ENCODE measurements at regions not wholly inside any gene's neighbourhood (a gene's known extent, or its start where the extent isn't known, plus 50 kb on each side); places are given as distances from the start of the nearest gene placed in this dataset.

GRCh38 chrX:15983034-15983433, 128.4 kb upstream of the AP1S2 start:
- TF ChIP-seq CTCF (IDR thresholded peaks at IDR 0.05; ENCODE audit: insufficient read depth, low read length, poor library complexity, severe bottlenecking), result no peak
- no peak overlapping the region for H3K4me3 ChIP-seq (ENCODE audit: low read depth, low read length)
- no peak for DNase-seq (ENCODE audit: low read depth)

GRCh38 chrX:15977644-15978043, 123.0 kb upstream of the AP1S2 start:
- H3K36me3 ChIP-seq (ENCODE audit: control insufficient read depth, insufficient read depth, low read length), result no peaks in the 10 kb centered on the region
- H3K4me3 ChIP-seq (ENCODE audit: low read depth, low read length), result no peak overlapping the region
- H3K27me3 ChIP-seq (ENCODE audit: control insufficient read depth, insufficient read depth, low read length), result no peaks in the 10 kb centered on the region
- no peak for DNase-seq (ENCODE audit: low read depth)
- TF ChIP-seq CTCF (IDR thresholded peaks at IDR 0.05; ENCODE audit: insufficient read depth, low read length, poor library complexity, severe bottlenecking), result no peak

More at GRCh38 chrX:15983034-15983433, 128.4 kb upstream of the AP1S2 start:
- Histone ChIP-seq H3K36me3 (ENCODE audit: control insufficient read depth, insufficient read depth, low read length) (no peaks in the 10 kb centered on the region), H3K27me3 (ENCODE audit: control insufficient read depth, insufficient read depth, low read length) (no peaks in the 10 kb centered on the region)

- Histone ChIP-seq H3K27me3 (ENCODE audit: control insufficient read depth, insufficient read depth, low read length) (no peaks in the 10 kb centered on the region), H3K36me3 (ENCODE audit: control insufficient read depth, insufficient read depth, low read length) (no peaks in the 10 kb centered on the region), H3K4me3 (ENCODE audit: low read depth, low read length) (no peak overlapping the region)
- no peak for TF ChIP-seq CTCF (IDR thresholded peaks at IDR 0.05; ENCODE audit: insufficient read depth, low read length, poor library complexity, severe bottlenecking)
- DNase-seq (ENCODE audit: low read depth), result no peak
Measured at GRCh38 chrX:15976396-15976795, 121.8 kb upstream of the AP1S2 start.

- H3K36me3 ChIP-seq (ENCODE audit: control insufficient read depth, insufficient read depth, low read length), result no peaks in the 10 kb centered on the region
- TF ChIP-seq CTCF (IDR thresholded peaks at IDR 0.05; ENCODE audit: insufficient read depth, low read length, poor library complexity, severe bottlenecking), result no peak
Measured at GRCh38 chrX:15973946-15974345, 119.3 kb upstream of the AP1S2 start.

GRCh38 chrX:15973299-15973698, 118.7 kb upstream of the AP1S2 start:
- Histone ChIP-seq H3K36me3 (ENCODE audit: control insufficient read depth, insufficient read depth, low read length) (no peaks in the 10 kb centered on the region), H3K27me3 (ENCODE audit: control insufficient read depth, insufficient read depth, low read length) (no peaks in the 10 kb centered on the region), H3K4me3 (ENCODE audit: low read depth, low read length) (no peak overlapping the region)
- peak; percentile 40 for TF ChIP-seq CTCF (IDR thresholded peaks at IDR 0.05; ENCODE audit: insufficient read depth, low read length, poor library complexity, severe bottlenecking)
- no peak for DNase-seq (ENCODE audit: low read depth)

More at GRCh38 chrX:15973946-15974345, 119.3 kb upstream of the AP1S2 start:
- DNase-seq (ENCODE audit: low read depth), result no peak
- H3K27me3 ChIP-seq (ENCODE audit: control insufficient read depth, insufficient read depth, low read length), result no peaks in the 10 kb centered on the region
- H3K4me3 ChIP-seq (ENCODE audit: low read depth, low read length), result no peak overlapping the region

GRCh38 chrX:15971696-15972095, 117.1 kb upstream of the AP1S2 start:
- no peak for TF ChIP-seq CTCF (IDR thresholded peaks at IDR 0.05; ENCODE audit: insufficient read depth, low read length, poor library complexity, severe bottlenecking)
- no peak for DNase-seq (ENCODE audit: low read depth)
- H3K4me3 ChIP-seq (ENCODE audit: low read depth, low read length), result no peak overlapping the region

More at GRCh38 chrX:15971696-15972095, 117.1 kb upstream of the AP1S2 start:
- Histone ChIP-seq H3K27me3 (ENCODE audit: control insufficient read depth, insufficient read depth, low read length) (no peaks in the 10 kb centered on the region), H3K36me3 (ENCODE audit: control insufficient read depth, insufficient read depth, low read length) (no peaks in the 10 kb centered on the region)
